Activated CD8-positive, alpha-beta memory T cell treated with anti-CD3 and anti-CD28 coated beads, Interleukin-2, amount 50 U/mL, for 48 hours (primary cell): ENCODE measurements at regions not wholly inside any gene's neighbourhood (a gene's known extent, or its start where the extent isn't known, plus 50 kb on each side); places are given as distances from the start of the nearest gene placed in this dataset.

Source experiments
- DNase-seq: peaks from one replicate; pipeline ENCODE4 v3.0.0-alpha.2; 2020

- no peak for DNase-seq
These were observed 85.2 kb upstream of the VAV3 start for GRCh38 chr1:108050158-108050557.

- no peak for DNase-seq
These were observed 84.3 kb upstream of the VAV3 start for GRCh38 chr1:108049178-108049819.

- no peak for DNase-seq
These were observed 83.6 kb upstream of the VAV3 start for GRCh38 chr1:108048301-108049177.

GRCh38 chr1:108047085-108047484, 82.1 kb upstream of the VAV3 start:
- DNase-seq: no peak

GRCh38 chr1:108046026-108046425, 81.0 kb upstream of the VAV3 start:
- DNase-seq: no peak

- no peak for DNase-seq
These were observed 80.5 kb upstream of the VAV3 start for GRCh38 chr1:108045460-108045859.

- DNase-seq: no peak
These were observed 79.3 kb upstream of the VAV3 start for GRCh38 chr1:108044318-108044717.

- DNase-seq: no peak
These were observed 78.7 kb upstream of the VAV3 start for GRCh38 chr1:108043707-108044106.

GRCh38 chr1:108042610-108043009, 77.6 kb upstream of the VAV3 start:
- no peak for DNase-seq

GRCh38 chr1:108041360-108042142, 76.6 kb upstream of the VAV3 start:
- no peak for DNase-seq

GRCh38 chr1:108038653-108039236, 73.8 kb upstream of the VAV3 start:
- no peak for DNase-seq

GRCh38 chr1:108036796-108037562, 72.0 kb upstream of the VAV3 start:
- no peak for DNase-seq

- DNase-seq: no peak
These were observed 69.4 kb upstream of the VAV3 start for GRCh38 chr1:108034396-108034795.

- DNase-seq: no peak
These were observed 68.6 kb upstream of the VAV3 start for GRCh38 chr1:108033550-108033951.

- no peak for DNase-seq
These were observed 63.9 kb upstream of the VAV3 start for GRCh38 chr1:108028841-108029388.

GRCh38 chr1:108027389-108027788, 62.4 kb upstream of the VAV3 start:
- no peak for DNase-seq

- DNase-seq: no peak
These were observed 52.7 kb upstream of the VAV3 start for GRCh38 chr1:108017698-108018097.

GRCh38 chr1:108016451-108016920, 51.5 kb upstream of the VAV3 start:
- no peak for DNase-seq
